Natural killer cell (primary cell): ENCODE measurements at regions not wholly inside any gene's neighbourhood (a gene's known extent, or its start where the extent isn't known, plus 50 kb on each side); places are given as distances from the start of the nearest gene placed in this dataset.

ENCODE experiments used
- ATAC-seq, 3 donors: fragments of 150-1000 bp in 2 of 3; fragments of 200-7000 bp in 1 of 3; cut with Tn5 transposase; 1 replicate in 1 of 3; 2 replicates in 2 of 3; pipeline ENCODE4 v1.10.0; 2021; ENCODE audit warnings: mild to moderate bottlenecking in 2 of 3, moderate library complexity in 2 of 3
- DNase-seq, 2 donors: peaks; one replicate each; pipeline versions ENCODE4 v3.0.0 to v3.0.0-alpha.2; 2013 to 2021; ENCODE audit warnings: mixed read lengths in 1 of 2
- H3K27ac ChIP-seq: one replicate; pipeline ENCODE4 v1.5.1; 2013; ENCODE audit warnings: mild to moderate bottlenecking, low read length
- H3K27me3 ChIP-seq: one replicate; pipeline ENCODE4 v1.6.1; 2013; ENCODE audit warnings: low read length; ENCODE audit not compliant: control insufficient read depth, insufficient read depth
- H3K36me3 ChIP-seq: one replicate; pipeline ENCODE4 v1.6.1; 2013; ENCODE audit warnings: low read length; ENCODE audit not compliant: control insufficient read depth, insufficient read depth
- H3K4me1 ChIP-seq: one replicate; pipeline ENCODE4 v1.6.1; 2013; ENCODE audit warnings: low read length; ENCODE audit not compliant: control insufficient read depth, insufficient read depth
- H3K4me3 ChIP-seq: one replicate; pipeline ENCODE4 v1.5.1; 2013; ENCODE audit warnings: low read length
- H3K9me3 ChIP-seq: one replicate; pipeline ENCODE4 v1.6.1; 2013; ENCODE audit warnings: low read length; ENCODE audit not compliant: control insufficient read depth, insufficient read depth
- H3K27ac Mint-ChIP-seq, 2 donors: one replicate each; pipeline ENCODE4 v1.8.0; 2022; ENCODE audit warnings: mild to moderate bottlenecking in 2 of 2, mixed read lengths in 2 of 2, moderate library complexity in 1 of 2
- H3K27me3 Mint-ChIP-seq, 2 donors: one replicate each; pipeline ENCODE4 v1.8.0; 2022; ENCODE audit warnings: low read depth in 2 of 2, mixed read lengths in 2 of 2
- H3K36me3 Mint-ChIP-seq: one replicate; pipeline ENCODE4 v1.8.0; 2022; ENCODE audit warnings: mixed read lengths
- H3K4me1 Mint-ChIP-seq, 2 donors: one replicate each; pipeline ENCODE4 v1.8.0; 2022; ENCODE audit warnings: mixed read lengths in 2 of 2
- H3K4me3 Mint-ChIP-seq: one replicate; pipeline ENCODE4 v1.8.0; 2022; ENCODE audit warnings: mild to moderate bottlenecking, moderate library complexity, mixed read lengths
- H3K9me3 Mint-ChIP-seq, 2 donors: one replicate each; pipeline ENCODE4 v1.8.0; 2022; ENCODE audit warnings: mixed read lengths in 2 of 2
- CTCF ChIP-seq: fragments of 200-600 bp; IDR thresholded peaks from one replicate; pipeline ENCODE4 v1.8.0; 2022; ENCODE audit warnings: antibody characterized with exemption
- WGBS: methylation state at CpG from one replicate; pipeline ENCODE4 v1.1.7; 2013; ENCODE audit warnings: missing lambda C conversion rate; ENCODE audit not compliant: insufficient coverage; 5-methylcytosine and 5-hydroxymethylcytosine counted together
- intact Hi-C: fragments of 100-400 bp; cut with micrococcal nuclease; formaldehyde crosslinking; loops from one replicate; pipeline ENCODE4 v1.14.2; 2022

- intact Hi-C loops = no loop called here
These were observed 220.0 kb upstream of the SEMA3C start for GRCh38 chr7:81138870-81139269.

GRCh38 chr7:81135324-81135723, 216.5 kb upstream of the SEMA3C start:
- WGBS = 60% methylated on average over 3 of the region's 4 CpGs

More at GRCh38 chr7:81138870-81139269, 220.0 kb upstream of the SEMA3C start:
- Mint-ChIP-seq H3K27me3 (no peaks in the 10 kb centered on the region), H3K9me3 (peaks cover 6 to 8% of the 10 kb centered on the region in 2 donors), H3K4me1 (no peaks in the 10 kb centered on the region), H3K27ac (no peak overlapping the region), H3K4me3 (no peak overlapping the region), H3K36me3 (peaks cover 5% of the 10 kb centered on the region)
- no CpG with 5 or more reads among the region's 1 CpG for WGBS
- Histone ChIP-seq H3K27ac (no peak overlapping the region), H3K4me3 (no peak overlapping the region), H3K27me3 (no peaks in the 10 kb centered on the region), H3K9me3 (peaks cover 6% of the 10 kb centered on the region), H3K4me1 (no peaks in the 10 kb centered on the region), H3K36me3 (no peaks in the 10 kb centered on the region)
- DNase-seq (no peak), ATAC-seq (no peak)
- TF ChIP-seq CTCF = no peak

GRCh38 chr7:81128011-81128410, 209.2 kb upstream of the SEMA3C start:
- peaks cover 13 to 35% of the 10 kb centered on the region in 2 donors for H3K9me3 Mint-ChIP-seq
- H3K4me3 ChIP-seq = no peak overlapping the region
- no peaks in the 10 kb centered on the region for H3K4me1 ChIP-seq
- no peaks in the 10 kb centered on the region for H3K4me1 Mint-ChIP-seq
- no peak overlapping the region for H3K4me3 Mint-ChIP-seq
- ATAC-seq (no peak), DNase-seq (no peak)
- 61% methylated on average over 1 of the region's 1 CpG for WGBS
- H3K9me3 ChIP-seq = peaks cover 9% of the 10 kb centered on the region
- no peak overlapping the region for H3K27ac ChIP-seq
- no peaks in the 10 kb centered on the region for H3K36me3 ChIP-seq
- H3K27me3 ChIP-seq = no peaks in the 10 kb centered on the region
- H3K27me3 Mint-ChIP-seq = no peaks in the 10 kb centered on the region
- H3K36me3 Mint-ChIP-seq = peaks cover 22% of the 10 kb centered on the region
- TF ChIP-seq CTCF = no peak
- intact Hi-C loops = no loop called here
- no peak overlapping the region for H3K27ac Mint-ChIP-seq

More at GRCh38 chr7:81135324-81135723, 216.5 kb upstream of the SEMA3C start:
- Histone ChIP-seq H3K27ac (no peak overlapping the region), H3K27me3 (no peaks in the 10 kb centered on the region), H3K4me1 (no peaks in the 10 kb centered on the region), H3K4me3 (no peak overlapping the region), H3K36me3 (no peaks in the 10 kb centered on the region), H3K9me3 (peaks cover 6% of the 10 kb centered on the region)
- H3K36me3 Mint-ChIP-seq = peaks cover 5% of the 10 kb centered on the region
- no peaks in the 10 kb centered on the region for H3K27me3 Mint-ChIP-seq
- H3K4me3 Mint-ChIP-seq = no peak overlapping the region
- ATAC-seq = no peak
- no peaks in the 10 kb centered on the region for H3K4me1 Mint-ChIP-seq
- intact Hi-C loops = no loop called here
- no peak overlapping the region for H3K27ac Mint-ChIP-seq
- no peak for TF ChIP-seq CTCF
- peaks cover 6 to 11% of the 10 kb centered on the region in 2 donors for H3K9me3 Mint-ChIP-seq
- DNase-seq = no peak

GRCh38 chr7:81120803-81121202, 202.0 kb upstream of the SEMA3C start:
- no peaks in the 10 kb centered on the region for H3K27me3 ChIP-seq
- ATAC-seq (no peak), DNase-seq (no peak)
- H3K4me1 Mint-ChIP-seq = no peaks in the 10 kb centered on the region
- no peak overlapping the region for H3K27ac ChIP-seq
- H3K36me3 Mint-ChIP-seq = no peaks in the 10 kb centered on the region
- H3K9me3 ChIP-seq = no peaks in the 10 kb centered on the region
- H3K9me3 Mint-ChIP-seq = peaks cover 5 to 13% of the 10 kb centered on the region in 2 donors
- no peaks in the 10 kb centered on the region for H3K36me3 ChIP-seq
- H3K4me3 ChIP-seq = no peak overlapping the region
- intact Hi-C loops = no loop called here
- H3K4me1 ChIP-seq = no peaks in the 10 kb centered on the region
- no peak overlapping the region for H3K27ac Mint-ChIP-seq
- TF ChIP-seq CTCF = no peak
- 92% methylated on average over 4 of the region's 4 CpGs for WGBS
- no peak overlapping the region for H3K4me3 Mint-ChIP-seq
- H3K27me3 Mint-ChIP-seq = no peaks in the 10 kb centered on the region
